22Rv1 (cell line): ENCODE measurements at regions not wholly inside any gene's neighbourhood (a gene's known extent, or its start where the extent isn't known, plus 50 kb on each side); places are given as distances from the start of the nearest gene placed in this dataset.

Source experiments
- H3K27ac ChIP-seq: fragments of 450-650 bp; 2 replicates; pipeline ENCODE4 v1.5.1; 2017
- ZFX ChIP-seq: fragments of 450-650 bp; IDR thresholded peaks from 2 replicates; pipeline ENCODE4 v1.6.1; 2017; ENCODE audit warnings: antibody characterized with exemption, borderline replicate concordance
- TF ChIP-seq, protein P1 (sequence below): fragments of 450-650 bp; IDR thresholded peaks from 2 replicates; pipeline ENCODE4 v1.5.1; 2017; ENCODE audit warnings: mild to moderate bottlenecking

GRCh38 chr2:67309281-67309680 lies 87.9 kb upstream of the ETAA1 start:
- no peak for TF ChIP-seq ZFX
- TF ChIP-seq, protein P1, sequence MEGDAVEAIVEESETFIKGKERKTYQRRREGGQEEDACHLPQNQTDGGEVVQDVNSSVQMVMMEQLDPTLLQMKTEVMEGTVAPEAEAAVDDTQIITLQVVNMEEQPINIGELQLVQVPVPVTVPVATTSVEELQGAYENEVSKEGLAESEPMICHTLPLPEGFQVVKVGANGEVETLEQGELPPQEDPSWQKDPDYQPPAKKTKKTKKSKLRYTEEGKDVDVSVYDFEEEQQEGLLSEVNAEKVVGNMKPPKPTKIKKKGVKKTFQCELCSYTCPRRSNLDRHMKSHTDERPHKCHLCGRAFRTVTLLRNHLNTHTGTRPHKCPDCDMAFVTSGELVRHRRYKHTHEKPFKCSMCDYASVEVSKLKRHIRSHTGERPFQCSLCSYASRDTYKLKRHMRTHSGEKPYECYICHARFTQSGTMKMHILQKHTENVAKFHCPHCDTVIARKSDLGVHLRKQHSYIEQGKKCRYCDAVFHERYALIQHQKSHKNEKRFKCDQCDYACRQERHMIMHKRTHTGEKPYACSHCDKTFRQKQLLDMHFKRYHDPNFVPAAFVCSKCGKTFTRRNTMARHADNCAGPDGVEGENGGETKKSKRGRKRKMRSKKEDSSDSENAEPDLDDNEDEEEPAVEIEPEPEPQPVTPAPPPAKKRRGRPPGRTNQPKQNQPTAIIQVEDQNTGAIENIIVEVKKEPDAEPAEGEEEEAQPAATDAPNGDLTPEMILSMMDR = no peak
- H3K27ac ChIP-seq = no peak overlapping the region

DNA sequence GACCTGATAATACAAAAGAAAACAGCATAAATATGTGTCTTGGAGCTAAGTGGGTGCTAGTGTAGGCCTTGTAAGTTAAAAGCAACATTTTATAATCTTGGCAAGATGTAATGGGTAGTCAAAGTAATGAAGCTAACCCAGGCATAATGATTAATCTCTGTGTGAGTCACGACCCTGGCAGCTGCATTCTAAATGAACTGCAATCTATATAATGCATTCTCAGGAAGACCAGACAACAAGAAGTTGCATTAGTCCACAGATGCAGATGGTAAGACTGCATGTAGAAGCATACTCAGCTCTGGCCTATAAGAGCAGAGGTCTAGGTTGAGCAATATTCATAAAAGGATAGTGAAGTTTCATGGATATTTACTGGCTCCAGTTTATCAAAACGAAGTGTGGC lies 85.6 kb upstream of the ETAA1 start:
- H3K27ac ChIP-seq = no peak overlapping the region
- TF ChIP-seq, protein P1 = no peak
- TF ChIP-seq ZFX = no peak

- no peak overlapping the region for H3K27ac ChIP-seq
- no peak for TF ChIP-seq ZFX
- TF ChIP-seq, protein P1 = no peak
Observed at GRCh38 chr2:67312871-67313270, 84.3 kb upstream of the ETAA1 start.

GRCh38 chr2:67313536-67313935 lies 83.6 kb upstream of the ETAA1 start:
- no peak for TF ChIP-seq ZFX
- TF ChIP-seq, protein P1 = no peak
- H3K27ac ChIP-seq = no peak overlapping the region

GRCh38 chr2:67318031-67318430 lies 79.1 kb upstream of the ETAA1 start:
- H3K27ac ChIP-seq = no peak overlapping the region
- TF ChIP-seq, protein P1 = no peak
- no peak for TF ChIP-seq ZFX

GRCh38 chr2:67318563-67318962 lies 78.6 kb upstream of the ETAA1 start:
- H3K27ac ChIP-seq = no peak overlapping the region
- TF ChIP-seq, protein P1 = no peak
- TF ChIP-seq ZFX = no peak

GRCh38 chr2:67318993-67319481 lies 78.1 kb upstream of the ETAA1 start:
- TF ChIP-seq ZFX = no peak
- TF ChIP-seq, protein P1 = no peak
- no peak overlapping the region for H3K27ac ChIP-seq
